Cardiac fibroblast (primary cell): ENCODE measurements at regions not wholly inside any gene's neighbourhood (a gene's known extent, or its start where the extent isn't known, plus 50 kb on each side); places are given as distances from the start of the nearest gene placed in this dataset.

Source experiments
- DNase-seq, 2 donors: peaks; one replicate each; pipeline versions ENCODE4 v3.0.0 to v3.0.0-alpha.2; 2010; ENCODE audit warnings: low read depth in 2 of 2
- H3K4me3 ChIP-seq, 2 donors: replicated peaks in 1 of 2; 1 replicate in 1 of 2; 2 replicates in 1 of 2; pipeline ENCODE4 v1.5.1; 2011; ENCODE audit warnings: low read depth in 2 of 2, low read length in 2 of 2, mild to moderate bottlenecking in 2 of 2, moderate library complexity in 1 of 2
- CTCF ChIP-seq: IDR thresholded peaks from one replicate; pipeline ENCODE4 v1.5.1; 2011; ENCODE audit warnings: low read depth, mild to moderate bottlenecking, low read length, inconsistent platforms

- no peak overlapping the region for H3K4me3 ChIP-seq
- TF ChIP-seq CTCF, result no peak
- DNase-seq, result no peak
These were observed 54.9 kb upstream of the NXPH1 start for GRCh38 chr7:8378349-8379019.

DNA sequence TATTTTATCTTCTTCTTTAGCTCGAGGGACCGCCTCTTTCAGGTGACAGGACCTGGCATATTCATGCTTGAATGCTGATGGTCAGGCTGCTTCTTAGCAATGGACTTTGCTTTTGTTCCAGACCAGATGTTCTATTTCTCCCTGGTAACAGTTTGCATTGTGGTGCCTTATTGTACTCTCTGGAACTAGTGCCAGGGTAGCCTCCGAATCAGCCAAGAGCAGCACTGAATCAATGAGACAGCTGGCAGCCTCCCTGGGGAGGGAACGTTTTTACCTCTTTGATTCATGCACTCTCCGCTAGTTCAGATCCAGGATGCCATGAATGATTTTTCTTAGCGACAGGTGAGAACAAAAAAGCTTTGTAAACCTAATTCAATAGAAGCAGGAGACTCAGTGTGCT lies 54.1 kb upstream of the NXPH1 start:
- DNase-seq, result no peak
- H3K4me3 ChIP-seq, result no peak overlapping the region
- no peak for TF ChIP-seq CTCF

GRCh38 chr7:8380130-8380529 lies 53.3 kb upstream of the NXPH1 start:
- no peak overlapping the region for H3K4me3 ChIP-seq
- TF ChIP-seq CTCF, result no peak
- DNase-seq, result no peak

DNA sequence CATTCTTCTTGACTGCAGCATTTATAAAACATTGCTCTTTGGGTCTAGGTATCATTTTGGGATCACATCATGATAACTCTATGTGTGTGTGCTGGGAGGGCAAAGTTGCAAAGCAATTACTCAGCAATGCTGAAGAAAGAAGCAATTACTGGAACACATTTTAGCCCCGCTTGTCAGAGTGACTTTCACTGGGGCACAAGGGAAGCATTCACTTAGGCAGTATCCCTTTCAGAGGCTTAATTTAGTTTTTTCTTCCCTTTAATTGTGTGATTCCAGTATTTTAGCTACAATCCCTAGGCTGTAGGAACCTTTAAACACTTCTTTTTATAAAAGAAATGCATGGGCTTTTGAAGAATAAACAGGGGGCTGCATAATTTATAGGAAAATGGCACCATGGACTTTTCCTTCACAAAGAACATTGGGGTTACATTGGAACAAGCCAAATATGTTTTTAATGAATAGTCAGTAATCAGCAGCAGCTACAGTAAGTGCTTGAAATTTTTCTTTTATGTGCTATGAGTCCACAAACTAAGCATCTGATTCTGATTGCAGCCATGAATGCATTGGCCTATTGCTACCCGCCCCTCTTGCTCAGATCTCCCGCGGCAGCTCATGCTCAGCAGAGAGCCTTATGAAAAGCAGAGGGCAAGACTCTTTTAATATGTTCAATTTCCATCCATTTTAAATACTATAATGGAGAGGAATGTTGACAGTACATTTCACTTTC lies 51.2 kb upstream of the NXPH1 start:
- no peak overlapping the region for H3K4me3 ChIP-seq
- DNase-seq, result no peak
- TF ChIP-seq CTCF, result no peak
